ENCODE measurements at regions not wholly inside any gene's neighbourhood (a gene's known extent, or its start where the extent isn't known, plus 50 kb on each side); places are given as distances from the start of the nearest gene placed in this dataset.

DNA sequence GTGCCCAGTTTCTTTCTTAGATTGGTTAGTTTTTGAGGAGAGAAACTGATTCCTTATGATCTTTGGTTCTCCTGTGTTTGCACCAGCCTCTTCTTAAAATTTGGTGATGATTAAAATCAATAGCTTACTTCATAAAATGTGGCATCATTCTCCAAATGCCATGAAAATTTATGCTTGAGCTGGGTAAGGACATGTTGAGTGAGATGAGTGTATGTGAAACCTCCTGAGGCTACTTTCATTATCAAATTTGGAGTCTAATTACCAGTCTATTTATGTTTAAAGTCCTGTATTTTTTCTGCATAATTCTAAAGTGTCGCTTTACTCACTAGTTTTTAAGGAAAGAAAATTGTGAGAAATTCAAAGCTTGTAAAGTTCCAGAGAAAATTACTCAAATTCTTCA lies 102.1 kb downstream of the DIPK2A start:
- TF ChIP-seq, protein P1, sequence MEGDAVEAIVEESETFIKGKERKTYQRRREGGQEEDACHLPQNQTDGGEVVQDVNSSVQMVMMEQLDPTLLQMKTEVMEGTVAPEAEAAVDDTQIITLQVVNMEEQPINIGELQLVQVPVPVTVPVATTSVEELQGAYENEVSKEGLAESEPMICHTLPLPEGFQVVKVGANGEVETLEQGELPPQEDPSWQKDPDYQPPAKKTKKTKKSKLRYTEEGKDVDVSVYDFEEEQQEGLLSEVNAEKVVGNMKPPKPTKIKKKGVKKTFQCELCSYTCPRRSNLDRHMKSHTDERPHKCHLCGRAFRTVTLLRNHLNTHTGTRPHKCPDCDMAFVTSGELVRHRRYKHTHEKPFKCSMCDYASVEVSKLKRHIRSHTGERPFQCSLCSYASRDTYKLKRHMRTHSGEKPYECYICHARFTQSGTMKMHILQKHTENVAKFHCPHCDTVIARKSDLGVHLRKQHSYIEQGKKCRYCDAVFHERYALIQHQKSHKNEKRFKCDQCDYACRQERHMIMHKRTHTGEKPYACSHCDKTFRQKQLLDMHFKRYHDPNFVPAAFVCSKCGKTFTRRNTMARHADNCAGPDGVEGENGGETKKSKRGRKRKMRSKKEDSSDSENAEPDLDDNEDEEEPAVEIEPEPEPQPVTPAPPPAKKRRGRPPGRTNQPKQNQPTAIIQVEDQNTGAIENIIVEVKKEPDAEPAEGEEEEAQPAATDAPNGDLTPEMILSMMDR (optimal IDR thresholded peaks at IDR 0.05 in 1 of 3, IDR thresholded peaks at IDR 0.05 in 1 of 3, conservative IDR thresholded peaks at IDR 0.05 in 1 of 3; ENCODE audit: extremely low read depth in 1 of 3, insufficient read depth in 2 of 3, low read length in 3 of 3), result no peak
- TF ChIP-seq EZH2 (IDR thresholded peaks at IDR 0.05; ENCODE audit: low read length), result no peak
